OCI-LY1 (cell line): ENCODE measurements at regions not wholly inside any gene's neighbourhood (a gene's known extent, or its start where the extent isn't known, plus 50 kb on each side); places are given as distances from the start of the nearest gene placed in this dataset.

ENCODE experiments used
- CTCF ChIP-seq: fragments of 200-600 bp; sonication (generic), shearing (Covaris generic); IDR thresholded peaks from 2 replicates; pipeline ENCODE4 v1.5.1; 2017; ENCODE audit warnings: mild to moderate bottlenecking, antibody characterized with exemption, low read length, moderate library complexity, mixed read lengths
- EZH2 ChIP-seq: fragments of 200-600 bp; sonication (generic), shearing (Covaris generic); IDR thresholded peaks from 2 replicates; pipeline ENCODE4 v1.8.0; 2017; ENCODE audit warnings: borderline replicate concordance, mixed run types, mild to moderate bottlenecking, antibody characterized with exemption, low read length, moderate library complexity, mixed read lengths

GRCh38 chr11:27212248-27212780 lies 150.7 kb downstream of the CCDC34 start:
- no peak for TF ChIP-seq EZH2
- TF ChIP-seq CTCF: no peak
